IMR-90 (cell line): ENCODE measurements at regions not wholly inside any gene's neighbourhood (a gene's known extent, or its start where the extent isn't known, plus 50 kb on each side); places are given as distances from the start of the nearest gene placed in this dataset.

ENCODE experiments used
- ATAC-seq: fragments of 200-7000 bp; cut with Tn5 transposase; 2 replicates; pipeline ENCODE4 v1.9.1; 2020; ENCODE audit warnings: low read depth, mild to moderate bottlenecking, moderate library complexity
- BruUV-seq: library from RNA; stranded (reverse); fragments of 400-500 nt; replicated peaks from 2 replicates; lab custom pipeline; 2021; lab: Mats Ljungman, UMichigan
- CTCF ChIA-PET: fragments of 300-600 bp; formaldehyde crosslinking; extraction: SDS; loops from one replicate; lab custom pipeline; 2021; ENCODE audit warnings: antibody characterized with exemption; lab: Yijun Ruan, JAX
- POLR2A ChIA-PET: fragments of 300-600 bp; sonication (Branson Sonifier 250); formaldehyde crosslinking; loops from one replicate; lab custom pipeline; 2022; ENCODE audit warnings: antibody characterized with exemption; ENCODE audit not compliant: unreplicated experiment; lab: Charles Lee
- DNase-seq: peaks from one replicate; pipeline ENCODE4 v3.0.0; 2013
- H2AFZ ChIP-seq: replicated peaks from 2 replicates; pipeline ENCODE3; 2013; ENCODE audit warnings: low read length, mild to moderate bottlenecking; ENCODE audit not compliant: poor library complexity
- H2AK5ac ChIP-seq: 2 replicates; pipeline ENCODE4 v1.6.1; 2013; ENCODE audit warnings: low read depth, low read length, inconsistent platforms
- H2AK9ac ChIP-seq: replicated peaks from 2 replicates; pipeline ENCODE3; 2013; ENCODE audit warnings: mild to moderate bottlenecking, low read depth, low read length, moderate library complexity; ENCODE audit not compliant: poor library complexity
- H2BK120ac ChIP-seq: 2 replicates; pipeline ENCODE4 v1.6.1; 2013; ENCODE audit warnings: low read depth, low read length, inconsistent platforms
- H2BK15ac ChIP-seq: 3 replicates; pipeline ENCODE4 v1.6.1; 2013; ENCODE audit warnings: low read depth, low read length, inconsistent platforms
- H2BK20ac ChIP-seq: 2 replicates; pipeline ENCODE4 v1.6.1; 2013; ENCODE audit warnings: low read depth, mild to moderate bottlenecking, inconsistent platforms, low read length, moderate library complexity
- H2BK5ac ChIP-seq: 2 replicates; pipeline ENCODE4 v1.6.1; 2013; ENCODE audit warnings: mild to moderate bottlenecking, low read depth, low read length, inconsistent platforms; ENCODE audit not compliant: poor library complexity, severe bottlenecking
- H3K14ac ChIP-seq: replicated peaks from 2 replicates; pipeline ENCODE4 v1.6.1; 2013; ENCODE audit warnings: low read depth, low read length, inconsistent platforms
- H3K18ac ChIP-seq: 2 replicates; pipeline ENCODE4 v1.6.1; 2013; ENCODE audit warnings: low read depth, low read length, control low read depth
- H3K23ac ChIP-seq: 2 replicates; pipeline ENCODE4 v1.6.1; 2013; ENCODE audit warnings: low read depth, low read length, inconsistent platforms
- H3K27ac ChIP-seq: 2 replicates; pipeline ENCODE4 v1.5.1; 2013; ENCODE audit warnings: mild to moderate bottlenecking, control low read depth, low read length; ENCODE audit not compliant: insufficient read depth
- H3K27me3 ChIP-seq: 2 replicates; pipeline ENCODE4 v1.6.1; 2013; ENCODE audit warnings: low read length; ENCODE audit not compliant: control insufficient read depth, insufficient read depth
- H3K36me3 ChIP-seq: 2 replicates; pipeline ENCODE4 v1.6.1; 2013; ENCODE audit warnings: low read length, mixed read lengths; ENCODE audit not compliant: control insufficient read depth, insufficient read depth
- H3K4ac ChIP-seq: 2 replicates; pipeline ENCODE4 v1.6.1; 2013; ENCODE audit warnings: low read depth, low read length, inconsistent platforms
- H3K4me1 ChIP-seq: 2 replicates; pipeline ENCODE4 v1.6.1; 2013; ENCODE audit warnings: low read length, mixed read lengths; ENCODE audit not compliant: control insufficient read depth, insufficient read depth
- H3K4me2 ChIP-seq: 2 replicates; pipeline ENCODE4 v1.6.1; 2013; ENCODE audit warnings: low read depth, mild to moderate bottlenecking, control low read depth, low read length, moderate library complexity
- H3K4me3 ChIP-seq: 2 replicates; pipeline ENCODE4 v1.5.1; 2013; ENCODE audit warnings: low read depth, mild to moderate bottlenecking, control low read depth, low read length, moderate library complexity; ENCODE audit not compliant: insufficient read depth
- H3K56ac ChIP-seq: 2 replicates; pipeline ENCODE4 v1.6.1; 2013; ENCODE audit warnings: low read length, inconsistent platforms; ENCODE audit not compliant: insufficient read depth; ENCODE audit errors: extremely low read depth
- H3K79me1 ChIP-seq, 2 experiments: 2 replicates each; pipeline ENCODE4 v1.6.1; 2013; ENCODE audit warnings: low read length in 2 of 2, inconsistent platforms in 1 of 2, low read depth in 1 of 2
- H3K9ac ChIP-seq: 2 replicates; pipeline ENCODE4 v1.6.1; 2013; ENCODE audit warnings: low read depth, low read length, control low read depth
- H3K9me1 ChIP-seq: 2 replicates; pipeline ENCODE4 v1.6.1; 2013; ENCODE audit warnings: low read length, inconsistent platforms; ENCODE audit not compliant: insufficient read depth
- H3K9me3 ChIP-seq: 2 replicates; pipeline ENCODE4 v1.6.1; 2013; ENCODE audit warnings: low read length; ENCODE audit not compliant: control insufficient read depth, insufficient read depth
- H4K20me1 ChIP-seq: 2 replicates; pipeline ENCODE4 v1.6.1; 2013; ENCODE audit warnings: low read length, inconsistent platforms; ENCODE audit not compliant: insufficient read depth
- H4K5ac ChIP-seq: 2 replicates; pipeline ENCODE4 v1.6.1; 2013; ENCODE audit warnings: mild to moderate bottlenecking, low read depth, low read length, control low read depth
- H4K8ac ChIP-seq, 2 experiments: 2 replicates each; pipeline ENCODE4 v1.6.1; 2013; ENCODE audit warnings: low read depth in 2 of 2, low read length in 2 of 2, control low read depth in 1 of 2, inconsistent platforms in 1 of 2
- H4K91ac ChIP-seq: 2 replicates; pipeline ENCODE4 v1.6.1; 2013; ENCODE audit warnings: low read depth, low read length, inconsistent platforms; ENCODE audit not compliant: insufficient read depth
- CEBPB ChIP-seq: IDR thresholded peaks from 2 replicates; pipeline ENCODE4 v1.6.1; 2012; ENCODE audit warnings: low read depth, low read length, improper control_type of control experiment
- FOS ChIP-seq: fragments of 150-350 bp; IDR thresholded peaks from 2 replicates; pipeline ENCODE4 v1.6.1; 2016; ENCODE audit warnings: low read depth, low read length
- MAFK ChIP-seq: IDR thresholded peaks from 2 replicates; pipeline ENCODE4 v1.6.1; 2012; ENCODE audit warnings: low read depth, low read length, improper control_type of control experiment
- MAZ ChIP-seq: IDR thresholded peaks from 2 replicates; pipeline ENCODE4 v1.6.1; 2012; ENCODE audit warnings: low read depth, mild to moderate bottlenecking, low read length, improper control_type of control experiment, moderate library complexity, borderline replicate concordance
- MXI1 ChIP-seq: IDR thresholded peaks from 2 replicates; pipeline ENCODE4 v1.6.1; 2012; ENCODE audit warnings: low read depth, mild to moderate bottlenecking, low read length, moderate library complexity, borderline replicate concordance
- NFE2L2 ChIP-seq: fragments of 150-350 bp; IDR thresholded peaks from 2 replicates; pipeline ENCODE4 v1.6.1; 2016; ENCODE audit warnings: low read depth, mild to moderate bottlenecking, low read length
- RFX5 ChIP-seq: IDR thresholded peaks from 2 replicates; pipeline ENCODE4 v1.8.0; 2012; ENCODE audit warnings: low read depth, mild to moderate bottlenecking, low read length, moderate library complexity
- SMC3 ChIP-seq: fragments of 150-350 bp; IDR thresholded peaks from 2 replicates; pipeline ENCODE4 v1.6.1; 2016; ENCODE audit warnings: low read depth, mild to moderate bottlenecking, antibody characterized with exemption, low read length, moderate library complexity
- WGBS, 2 experiments: methylation state at CpG; one replicate each; pipeline versions ENCODE4 v1.1.5 to v1.1.7; 2013; ENCODE audit warnings: missing lambda C conversion rate in 2 of 2; ENCODE audit not compliant: insufficient read length in 1 of 2; ENCODE audit errors: extremely low coverage in 2 of 2; 5-methylcytosine and 5-hydroxymethylcytosine counted together
- dilution Hi-C: fragments of 300-500 bp; cut with HindIII; formaldehyde crosslinking; loops from one replicate; pipeline ENCODE4 v1.14.3; 2018; ENCODE audit warnings: low sequenced_read_pairs; ENCODE audit not compliant: unreplicated experiment
- in situ Hi-C: fragments of 300-500 bp; cut with MboI; formaldehyde crosslinking; loops from 3 replicates; pipeline ENCODE4 v1.14.3; 2019; ENCODE audit warnings: low sequenced_read_pairs, inconsistent platforms, mixed read lengths
- intact Hi-C: fragments of 100-400 bp; cut with micrococcal nuclease; formaldehyde crosslinking; loops from 2 replicates; pipeline ENCODE4 v1.10.0; 2022
- TF ChIP-seq, protein P1 (sequence below): conservative IDR thresholded peaks from 2 replicates; pipeline ENCODE4 v1.5.1; 2012; ENCODE audit warnings: mild to moderate bottlenecking, low read depth, low read length, improper control_type of control experiment

DNA sequence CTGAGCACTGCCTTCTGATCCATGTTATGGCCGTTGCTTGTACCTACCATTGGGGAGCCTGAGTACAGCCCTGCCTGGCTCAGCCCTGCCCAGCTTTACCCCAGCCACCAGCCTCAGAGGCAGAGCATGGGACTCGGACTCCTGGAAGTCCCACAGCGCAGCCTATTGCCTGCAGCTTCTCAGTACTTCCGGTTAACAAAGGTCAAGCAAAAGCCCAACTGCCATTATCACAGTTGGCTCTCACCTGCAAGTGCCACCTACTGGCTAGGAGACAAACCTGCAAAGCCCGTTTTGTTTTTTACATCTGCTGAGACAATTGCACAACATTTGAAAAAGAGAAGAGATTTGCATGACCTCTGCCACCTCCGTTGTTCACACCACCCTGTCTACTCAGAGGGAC is 1081.7 kb downstream of the NAALADL2 start:
- intact Hi-C loops (no loop called here), dilution Hi-C loops (no loop called here), in situ Hi-C loops (no loop called here)
- Histone ChIP-seq H4K20me1 (no peaks in the 10 kb centered on the region), H4K8ac (no peak overlapping the region), H3K56ac (no peak overlapping the region), H3K14ac (no peak overlapping the region), H3K4ac (no peak overlapping the region; the same call in 1 of the 2 replicates), H3K36me3 (no peaks in the 10 kb centered on the region), H2BK20ac (no peak overlapping the region; the same call in 1 of the 2 replicates), H2AK9ac (no peak overlapping the region), H3K9ac (no peak overlapping the region), H3K4me2 (no peak overlapping the region), H2BK5ac (no peak overlapping the region), H2BK15ac (no peak overlapping the region), H3K79me1 (no peaks in the 10 kb centered on the region), H3K9me1 (no peaks in the 10 kb centered on the region), H4K5ac (no peak overlapping the region), H4K91ac (peak overlapping the region; percentile 7; the same call in 1 of the 2 replicates), H3K4me3 (no peak overlapping the region), H3K4me1 (no peaks in the 10 kb centered on the region), H3K9me3 (peaks cover 10% of the 10 kb centered on the region), H2AFZ (no peak overlapping the region), H3K23ac (no peak overlapping the region), H2BK120ac (no peak overlapping the region), H3K27me3 (no peaks in the 10 kb centered on the region), H3K27ac (no peak overlapping the region), H3K18ac (no peak overlapping the region), H2AK5ac (no peak overlapping the region)
- ATAC-seq: no peak
- no CpG with 5 or more reads among the region's 6 CpGs for WGBS, 2 experiments
- POLR2A ChIA-PET: no interaction called here
- CTCF ChIA-PET: interaction anchor here (0.6 kb wide), 1 partner anchor 1299 kb away, joined by 8 read pairs; no protein-coding TSS in a partner anchor
- no TSS peak for BruUV-seq
- TF ChIP-seq MAFK (no peak), MXI1 (no peak), FOS (no peak), CEBPB (no peak), SMC3 (no peak), NFE2L2 (no peak), RFX5 (no peak), MAZ (no peak)
- TF ChIP-seq, protein P1, sequence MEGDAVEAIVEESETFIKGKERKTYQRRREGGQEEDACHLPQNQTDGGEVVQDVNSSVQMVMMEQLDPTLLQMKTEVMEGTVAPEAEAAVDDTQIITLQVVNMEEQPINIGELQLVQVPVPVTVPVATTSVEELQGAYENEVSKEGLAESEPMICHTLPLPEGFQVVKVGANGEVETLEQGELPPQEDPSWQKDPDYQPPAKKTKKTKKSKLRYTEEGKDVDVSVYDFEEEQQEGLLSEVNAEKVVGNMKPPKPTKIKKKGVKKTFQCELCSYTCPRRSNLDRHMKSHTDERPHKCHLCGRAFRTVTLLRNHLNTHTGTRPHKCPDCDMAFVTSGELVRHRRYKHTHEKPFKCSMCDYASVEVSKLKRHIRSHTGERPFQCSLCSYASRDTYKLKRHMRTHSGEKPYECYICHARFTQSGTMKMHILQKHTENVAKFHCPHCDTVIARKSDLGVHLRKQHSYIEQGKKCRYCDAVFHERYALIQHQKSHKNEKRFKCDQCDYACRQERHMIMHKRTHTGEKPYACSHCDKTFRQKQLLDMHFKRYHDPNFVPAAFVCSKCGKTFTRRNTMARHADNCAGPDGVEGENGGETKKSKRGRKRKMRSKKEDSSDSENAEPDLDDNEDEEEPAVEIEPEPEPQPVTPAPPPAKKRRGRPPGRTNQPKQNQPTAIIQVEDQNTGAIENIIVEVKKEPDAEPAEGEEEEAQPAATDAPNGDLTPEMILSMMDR: no peak
- DNase-seq: no peak
